ENCODE measurements at regions not wholly inside any gene's neighbourhood (a gene's known extent, or its start where the extent isn't known, plus 50 kb on each side); places are given as distances from the start of the nearest gene placed in this dataset.

GRCh38 chr10:83897626-83898025 is 241.7 kb upstream of the GHITM start:
- FAIRE-seq: no peak
- DNase-seq: peak in 2 of 5 donors; percentile 9 to 44
- H3K9me3 ChIP-seq (ENCODE audit: control insufficient read depth in 2 of 3, insufficient read depth in 1 of 3, low read length in 3 of 3): no peaks in the 10 kb centered on the region

GRCh38 chr10:83908506-83908905 is 230.8 kb upstream of the GHITM start:
- intact Hi-C loops (cut with DNase I): no loop called here
- Histone ChIP-seq H3K9me3 (ENCODE audit: control insufficient read depth in 2 of 3, insufficient read depth in 1 of 3, low read length in 3 of 3) (no peaks in the 10 kb centered on the region), H3K4me3 (ENCODE audit: low read length in 3 of 3) (no peak overlapping the region), H3K27me3 (ENCODE audit: control insufficient read depth, insufficient read depth, low read length) (no peaks in the 10 kb centered on the region), H3K27ac (ENCODE audit: low read depth in 2 of 2, low read length in 2 of 2) (no peak overlapping the region), H3K9ac (ENCODE audit: low read length in 3 of 3) (no peak overlapping the region), H3K36me3 (ENCODE audit: control insufficient read depth in 2 of 3, insufficient read depth in 3 of 3, low read length in 3 of 3) (no peaks in the 10 kb centered on the region), H3K4me1 (ENCODE audit: control insufficient read depth in 2 of 3, insufficient read depth in 2 of 3, low read depth in 1 of 3, low read length in 3 of 3) (no peaks in the 10 kb centered on the region)
- DNase-seq (peak in 1 of 5 donors; percentile 5), FAIRE-seq (no peak)
- TF ChIP-seq, protein P1, sequence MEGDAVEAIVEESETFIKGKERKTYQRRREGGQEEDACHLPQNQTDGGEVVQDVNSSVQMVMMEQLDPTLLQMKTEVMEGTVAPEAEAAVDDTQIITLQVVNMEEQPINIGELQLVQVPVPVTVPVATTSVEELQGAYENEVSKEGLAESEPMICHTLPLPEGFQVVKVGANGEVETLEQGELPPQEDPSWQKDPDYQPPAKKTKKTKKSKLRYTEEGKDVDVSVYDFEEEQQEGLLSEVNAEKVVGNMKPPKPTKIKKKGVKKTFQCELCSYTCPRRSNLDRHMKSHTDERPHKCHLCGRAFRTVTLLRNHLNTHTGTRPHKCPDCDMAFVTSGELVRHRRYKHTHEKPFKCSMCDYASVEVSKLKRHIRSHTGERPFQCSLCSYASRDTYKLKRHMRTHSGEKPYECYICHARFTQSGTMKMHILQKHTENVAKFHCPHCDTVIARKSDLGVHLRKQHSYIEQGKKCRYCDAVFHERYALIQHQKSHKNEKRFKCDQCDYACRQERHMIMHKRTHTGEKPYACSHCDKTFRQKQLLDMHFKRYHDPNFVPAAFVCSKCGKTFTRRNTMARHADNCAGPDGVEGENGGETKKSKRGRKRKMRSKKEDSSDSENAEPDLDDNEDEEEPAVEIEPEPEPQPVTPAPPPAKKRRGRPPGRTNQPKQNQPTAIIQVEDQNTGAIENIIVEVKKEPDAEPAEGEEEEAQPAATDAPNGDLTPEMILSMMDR (IDR thresholded peaks at IDR 0.05; ENCODE audit: borderline replicate concordance, extremely low read depth, insufficient read depth): no peak

More at GRCh38 chr10:83897626-83898025, 241.7 kb upstream of the GHITM start:
- Histone ChIP-seq H3K27ac (ENCODE audit: low read depth in 2 of 2, low read length in 2 of 2) (no peak overlapping the region), H3K36me3 (ENCODE audit: control insufficient read depth in 2 of 3, insufficient read depth in 3 of 3, low read length in 3 of 3) (no peaks in the 10 kb centered on the region), H3K9ac (ENCODE audit: low read length in 3 of 3) (no peak overlapping the region), H3K4me1 (ENCODE audit: control insufficient read depth in 2 of 3, insufficient read depth in 2 of 3, low read depth in 1 of 3, low read length in 3 of 3) (no peaks in the 10 kb centered on the region), H3K27me3 (ENCODE audit: control insufficient read depth, insufficient read depth, low read length) (no peaks in the 10 kb centered on the region), H3K4me3 (ENCODE audit: low read length in 3 of 3) (no peak overlapping the region)
- intact Hi-C loops (cut with DNase I): no loop called here
- TF ChIP-seq, protein P1 (IDR thresholded peaks at IDR 0.05; ENCODE audit: borderline replicate concordance, extremely low read depth, insufficient read depth): no peak

- intact Hi-C loops (cut with DNase I): no loop called here
These were observed 230.3 kb upstream of the GHITM start for GRCh38 chr10:83909001-83909400.

More at GRCh38 chr10:83909001-83909400, 230.3 kb upstream of the GHITM start:
- H3K27ac ChIP-seq (ENCODE audit: low read depth in 2 of 2, low read length in 2 of 2): no peak overlapping the region
- H3K9me3 ChIP-seq (ENCODE audit: control insufficient read depth in 2 of 3, insufficient read depth in 1 of 3, low read length in 3 of 3): no peaks in the 10 kb centered on the region
- FAIRE-seq: no peak
- no peaks in the 10 kb centered on the region for H3K36me3 ChIP-seq (ENCODE audit: control insufficient read depth in 2 of 3, insufficient read depth in 3 of 3, low read length in 3 of 3)
- no peak overlapping the region for H3K9ac ChIP-seq (ENCODE audit: low read length in 3 of 3)
- no peak for DNase-seq
- H3K27me3 ChIP-seq (ENCODE audit: control insufficient read depth, insufficient read depth, low read length): no peaks in the 10 kb centered on the region
- no peak overlapping the region for H3K4me3 ChIP-seq (ENCODE audit: low read length in 3 of 3)
- H3K4me1 ChIP-seq (ENCODE audit: control insufficient read depth in 2 of 3, insufficient read depth in 2 of 3, low read depth in 1 of 3, low read length in 3 of 3): no peaks in the 10 kb centered on the region
- TF ChIP-seq, protein P1 (IDR thresholded peaks at IDR 0.05; ENCODE audit: borderline replicate concordance, extremely low read depth, insufficient read depth): no peak
